GM23338 (cell line): ENCODE measurements at regions not wholly inside any gene's neighbourhood (a gene's known extent, or its start where the extent isn't known, plus 50 kb on each side); places are given as distances from the start of the nearest gene placed in this dataset.

Experiments
- ATAC-seq: fragments of 200-7000 bp; cut with Tn5 transposase; 3 replicates; pipeline ENCODE4 v1.9.1; 2020
- DNase-seq: peaks from one replicate; pipeline ENCODE4 v3.0.0-alpha.2; 2015; ENCODE audit warnings: low spot score
- H2AFZ ChIP-seq: fragments of 200-600 bp; sonication (generic); 2 replicates; pipeline ENCODE4 v1.8.0; 2016; ENCODE audit warnings: antibody characterized with exemption, mild to moderate bottlenecking, moderate library complexity
- H3F3A ChIP-seq: fragments of 200-600 bp; sonication (generic); replicated peaks from 2 replicates; pipeline ENCODE4 v1.8.0; 2017; ENCODE audit warnings: antibody characterized with exemption, mixed run types, low read depth
- H3K27ac ChIP-seq: fragments of 200-600 bp; sonication (generic); 2 replicates; pipeline ENCODE4 v1.6.1; 2016; ENCODE audit warnings: low read depth
- H3K27me3 ChIP-seq: fragments of 200-600 bp; sonication (generic); 2 replicates; pipeline ENCODE4 v1.8.0; 2016; ENCODE audit warnings: mild to moderate bottlenecking, mixed run types, moderate library complexity; ENCODE audit not compliant: insufficient read depth
- H3K36me3 ChIP-seq: fragments of 200-600 bp; sonication (generic); 2 replicates; pipeline ENCODE4 v1.8.0; 2016; ENCODE audit warnings: mild to moderate bottlenecking; ENCODE audit not compliant: insufficient read depth
- H3K4me1 ChIP-seq: fragments of 200-600 bp; sonication (generic); 2 replicates; pipeline ENCODE4 v1.8.0; 2016; ENCODE audit warnings: mild to moderate bottlenecking, moderate library complexity; ENCODE audit not compliant: insufficient read depth
- H3K4me2 ChIP-seq: fragments of 200-600 bp; sonication (generic); 2 replicates; pipeline ENCODE4 v1.7.1; 2017; ENCODE audit warnings: mixed run types
- H3K4me3 ChIP-seq: fragments of 200-600 bp; sonication (generic); 2 replicates; pipeline ENCODE4 v1.6.1; 2016; ENCODE audit warnings: mixed run types
- H3K79me2 ChIP-seq: fragments of 200-600 bp; sonication (generic); replicated peaks from 2 replicates; pipeline ENCODE4 v1.8.0; 2017; ENCODE audit warnings: mild to moderate bottlenecking; ENCODE audit not compliant: insufficient read depth
- H3K9me2 ChIP-seq: fragments of 200-600 bp; sonication (generic); 2 replicates; pipeline ENCODE4 v1.8.0; 2017; ENCODE audit not compliant: insufficient read depth
- H4K20me1 ChIP-seq: fragments of 200-600 bp; sonication (generic); replicated peaks from 2 replicates; pipeline ENCODE4 v1.8.0; 2017; ENCODE audit warnings: mild to moderate bottlenecking; ENCODE audit not compliant: insufficient read depth
- H3K27ac Mint-ChIP-seq: 2 replicates; pipeline ENCODE4 v1.8.0; 2020; ENCODE audit warnings: inconsistent platforms, mild to moderate bottlenecking, moderate library complexity, mixed read lengths
- H3K27me3 Mint-ChIP-seq: 3 replicates; pipeline ENCODE4 v1.8.0; 2022; ENCODE audit warnings: low read depth, mild to moderate bottlenecking, moderate library complexity, mixed read lengths, inconsistent platforms; ENCODE audit not compliant: insufficient read depth, poor library complexity
- H3K36me3 Mint-ChIP-seq: 3 replicates; pipeline ENCODE4 v1.8.0; 2021; ENCODE audit warnings: low read depth, mild to moderate bottlenecking, inconsistent platforms, moderate library complexity, mixed read lengths
- H3K4me1 Mint-ChIP-seq: 3 replicates; pipeline ENCODE4 v1.8.0; 2020; ENCODE audit warnings: mild to moderate bottlenecking, inconsistent platforms, mixed read lengths
- H3K4me3 Mint-ChIP-seq: 3 replicates; pipeline ENCODE4 v1.8.0; 2021; ENCODE audit warnings: moderate library complexity, mild to moderate bottlenecking, inconsistent platforms, mixed read lengths
- H3K9me3 Mint-ChIP-seq: 3 replicates; pipeline ENCODE4 v1.8.0; 2020; ENCODE audit warnings: moderate library complexity, mild to moderate bottlenecking, inconsistent platforms, mixed read lengths
- CREB1 ChIP-seq: fragments of 250-450 bp; sonication (Bioruptor Pico); IDR thresholded peaks from 2 replicates; pipeline ENCODE4 v1.5.0; 2020; ENCODE audit warnings: low read depth, mild to moderate bottlenecking, moderate library complexity
- CTCF ChIP-seq, 2 experiments: fragments of 200-600 bp in 1 of 2; sonication (generic) in 1 of 2; conservative IDR thresholded peaks; 2 replicates each; pipeline versions ENCODE4 v1.5.1 to v1.6.1; 2016 to 2017; ENCODE audit warnings: antibody characterized with exemption in 2 of 2, low read depth in 2 of 2, mild to moderate bottlenecking in 2 of 2, moderate library complexity in 1 of 2
- ETS1 ChIP-seq: IDR thresholded peaks from 2 replicates; pipeline ENCODE4 v1.6.1; 2016; ENCODE audit warnings: antibody characterized with exemption
- EZH2 ChIP-seq: fragments of 200-600 bp; sonication (generic); IDR thresholded peaks from one replicate; pipeline ENCODE4 v1.8.0; 2017; ENCODE audit warnings: antibody characterized with exemption, mild to moderate bottlenecking, low read depth; ENCODE audit not compliant: unreplicated experiment
- EZH2phosphoT487 ChIP-seq: fragments of 200-600 bp; sonication (generic); IDR thresholded peaks from one replicate; pipeline ENCODE4 v1.8.1; 2018; ENCODE audit warnings: antibody characterized with exemption; ENCODE audit not compliant: unreplicated experiment
- JUNB ChIP-seq: IDR thresholded peaks from one replicate; pipeline ENCODE4 v1.6.1; 2016; ENCODE audit warnings: antibody characterized with exemption; ENCODE audit not compliant: unreplicated experiment
- NANOG ChIP-seq: IDR thresholded peaks from 2 replicates; pipeline ENCODE4 v1.6.1; 2016; ENCODE audit warnings: antibody characterized with exemption, borderline replicate concordance
- POLR2AphosphoS5 ChIP-seq: IDR thresholded peaks from 2 replicates; pipeline ENCODE4 v1.6.1; 2016; ENCODE audit warnings: antibody characterized with exemption, low read depth
- REST ChIP-seq: IDR thresholded peaks from one replicate; pipeline ENCODE4 v1.6.1; 2018; ENCODE audit warnings: antibody characterized with exemption; ENCODE audit not compliant: unreplicated experiment
- STAT1 ChIP-seq: IDR thresholded peaks from one replicate; pipeline ENCODE4 v1.6.1; 2016; ENCODE audit warnings: antibody characterized with exemption; ENCODE audit not compliant: unreplicated experiment
- ZNF114 ChIP-seq: fragments of 250-450 bp; sonication (Bioruptor Pico); IDR thresholded peaks from 2 replicates; pipeline ENCODE4 v1.5.0; 2020; ENCODE audit warnings: mild to moderate bottlenecking, moderate library complexity
- ZNF331 ChIP-seq: fragments of 250-450 bp; sonication (Bioruptor Pico); IDR thresholded peaks from 2 replicates; pipeline ENCODE4 v1.5.0; 2020; ENCODE audit warnings: low read depth, mild to moderate bottlenecking, moderate library complexity
- ZNF462 ChIP-seq: fragments of 250-450 bp; sonication (Bioruptor Pico); IDR thresholded peaks from 2 replicates; pipeline ENCODE4 v1.5.0; 2020; ENCODE audit warnings: mild to moderate bottlenecking, moderate library complexity

DNA sequence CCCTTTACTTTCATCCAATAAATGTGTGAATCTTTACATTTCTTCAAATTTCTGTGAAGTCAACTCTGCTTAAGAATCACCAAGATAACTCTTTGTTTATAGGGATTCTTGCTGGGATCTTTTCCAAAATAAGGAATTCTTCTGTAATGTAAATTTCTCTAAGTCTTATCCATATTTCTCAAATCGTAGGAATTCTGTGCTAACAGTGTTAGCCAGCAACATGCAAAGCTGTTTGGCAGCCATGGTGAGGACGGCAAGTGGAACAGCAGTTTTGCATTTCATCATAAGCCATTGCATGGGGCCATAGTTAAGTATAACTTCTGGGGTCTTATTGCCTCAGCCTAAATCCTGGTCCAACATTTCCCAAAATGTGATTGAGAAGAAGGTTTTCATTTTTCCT is 310.5 kb upstream of the PRR16 start:
- H3K27me3 Mint-ChIP-seq = no peaks in the 10 kb centered on the region
- Histone ChIP-seq H3F3A (no peaks in the 10 kb centered on the region), H3K4me3 (no peak overlapping the region), H3K9me2 (no peaks in the 10 kb centered on the region), H3K79me2 (no peaks in the 10 kb centered on the region), H3K27me3 (no peaks in the 10 kb centered on the region), H3K4me2 (no peak overlapping the region), H3K27ac (no peak overlapping the region), H3K4me1 (no peaks in the 10 kb centered on the region), H2AFZ (no peak overlapping the region), H3K36me3 (no peaks in the 10 kb centered on the region), H4K20me1 (no peaks in the 10 kb centered on the region)
- no peak for TF ChIP-seq CREB1 (CRISPR knock-in tag)
- TF ChIP-seq NANOG = no peak
- TF ChIP-seq EZH2phosphoT487 = no peak
- no peak for TF ChIP-seq ZNF462
- no peak for TF ChIP-seq REST
- TF ChIP-seq ETS1 = no peak
- TF ChIP-seq CTCF (conservative IDR thresholded peaks at IDR 0.05; ENCODE audit: low read depth in 2 of 2) = no peak
- TF ChIP-seq EZH2 = no peak
- no peak for TF ChIP-seq ZNF331 (CRISPR knock-in tag)
- TF ChIP-seq JUNB = no peak
- TF ChIP-seq STAT1 = no peak
- TF ChIP-seq POLR2AphosphoS5 = no peak
- no peak for TF ChIP-seq ZNF114 (CRISPR knock-in tag)
- no peaks in the 10 kb centered on the region for H3K36me3 Mint-ChIP-seq
- ATAC-seq = no peak
- H3K9me3 Mint-ChIP-seq = 0 out of 3 replicates have a peak, but pooled peaks cover 2% of the 10 kb centered on the region
- DNase-seq = peak; percentile 1
- peak overlapping the region; percentile 19; the same call in 1 of the 2 replicates for H3K27ac Mint-ChIP-seq
- H3K4me3 Mint-ChIP-seq = no peak overlapping the region
- peaks cover 10% of the 10 kb centered on the region for H3K4me1 Mint-ChIP-seq
